Upper lobe of right lung (tissue), 1 donor: ENCODE measurements at regions not wholly inside any gene's neighbourhood (a gene's known extent, or its start where the extent isn't known, plus 50 kb on each side); places are given as distances from the start of the nearest gene placed in this dataset.

ENCODE experiments used
- ATAC-seq: fragments of 200-7000 bp; cut with Tn5 transposase; one replicate; pipeline ENCODE4 v1.9.1; 2020; ENCODE audit warnings: mild to moderate bottlenecking, moderate library complexity
- DNase-seq: peaks from one replicate; pipeline ENCODE4 v3.0.0-alpha.2; 2020
- H3K27ac ChIP-seq: fragments of 200-600 bp; one replicate; pipeline ENCODE4 v1.8.0; 2022
- H3K27me3 ChIP-seq: fragments of 200-600 bp; one replicate; pipeline ENCODE4 v1.8.0; 2022; ENCODE audit warnings: mild to moderate bottlenecking
- H3K36me3 ChIP-seq: fragments of 200-600 bp; one replicate; pipeline ENCODE4 v1.8.0; 2022
- H3K4me1 ChIP-seq: fragments of 200-600 bp; one replicate; pipeline ENCODE4 v1.8.0; 2022
- H3K4me3 ChIP-seq: fragments of 200-600 bp; one replicate; pipeline ENCODE4 v1.8.0; 2022; ENCODE audit warnings: mild to moderate bottlenecking
- H3K9me3 ChIP-seq: fragments of 200-600 bp; one replicate; pipeline ENCODE4 v1.8.0; 2022
- CTCF ChIP-seq: fragments of 200-600 bp; IDR thresholded peaks from one replicate; pipeline ENCODE4 v1.8.0; 2022; ENCODE audit warnings: antibody characterized with exemption
- intact Hi-C: fragments of 100-400 bp; cut with DNase I; formaldehyde crosslinking; loops from one replicate; pipeline ENCODE4 v1.11.0; 2022
- donor health status: DM: no; HTN: yes; CAD: no; lungs with severe emphysema.

DNA sequence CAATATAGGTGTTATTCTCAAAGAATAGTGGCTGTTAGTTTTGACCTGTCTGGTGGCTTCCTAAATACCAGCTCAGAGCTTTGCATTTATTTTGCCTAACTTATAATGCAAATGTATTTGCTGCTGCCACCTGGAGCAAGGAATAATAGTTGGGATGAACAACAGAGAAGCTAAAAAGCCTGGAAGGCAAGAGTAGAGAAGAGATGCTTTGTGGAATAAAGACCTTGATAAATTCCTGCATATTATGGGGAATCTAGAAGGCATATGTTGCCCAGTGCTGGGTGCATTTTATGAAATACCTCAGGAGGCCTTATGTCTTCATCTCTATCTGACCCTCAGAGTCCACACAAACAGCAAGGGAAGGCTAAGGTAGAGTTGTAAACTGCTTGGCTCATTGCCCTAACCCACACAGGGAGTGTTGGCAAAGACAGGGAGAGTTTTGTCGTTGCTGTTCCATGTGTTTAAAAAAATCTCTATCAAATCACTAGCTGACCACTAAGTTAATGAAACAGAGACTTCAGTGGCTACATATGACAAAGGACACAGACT is 53.7 kb upstream of the SCAF11 start:
- intact Hi-C loops, result no loop called here
- ATAC-seq, result no peak
- no peaks in the 10 kb centered on the region for H3K36me3 ChIP-seq
- no peak overlapping the region for H3K27ac ChIP-seq
- H3K9me3 ChIP-seq, result no peaks in the 10 kb centered on the region
- TF ChIP-seq CTCF, result no peak
- no peak for DNase-seq
- no peaks in the 10 kb centered on the region for H3K4me1 ChIP-seq
- no peaks in the 10 kb centered on the region for H3K27me3 ChIP-seq
- no peak overlapping the region for H3K4me3 ChIP-seq
